ENCODE measurements at regions not wholly inside any gene's neighbourhood (a gene's known extent, or its start where the extent isn't known, plus 50 kb on each side); places are given as distances from the start of the nearest gene placed in this dataset.

DNA sequence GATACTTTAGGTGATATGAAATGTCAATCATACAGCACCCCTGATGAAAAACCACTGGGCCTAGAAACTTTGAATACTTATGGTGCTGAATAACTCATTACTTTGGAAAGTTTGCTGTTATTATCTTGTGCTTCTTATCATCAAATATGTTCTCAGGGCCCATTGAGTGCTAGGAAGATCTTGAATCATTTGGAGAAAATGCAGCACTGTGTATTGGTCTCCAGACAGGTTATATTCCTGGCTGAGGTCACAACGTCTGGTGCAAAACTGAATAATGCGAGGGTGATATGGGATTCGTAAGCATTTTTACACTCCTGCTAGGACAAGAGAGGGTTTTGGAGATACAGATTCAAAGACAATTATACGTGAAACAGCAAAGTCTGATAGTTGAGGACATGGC lies 249.4 kb upstream of the TNC start:
- intact Hi-C loops (cut with DNase I) = no loop called here
- H3K27ac ChIP-seq = no peak overlapping the region
- TF ChIP-seq, protein P1, sequence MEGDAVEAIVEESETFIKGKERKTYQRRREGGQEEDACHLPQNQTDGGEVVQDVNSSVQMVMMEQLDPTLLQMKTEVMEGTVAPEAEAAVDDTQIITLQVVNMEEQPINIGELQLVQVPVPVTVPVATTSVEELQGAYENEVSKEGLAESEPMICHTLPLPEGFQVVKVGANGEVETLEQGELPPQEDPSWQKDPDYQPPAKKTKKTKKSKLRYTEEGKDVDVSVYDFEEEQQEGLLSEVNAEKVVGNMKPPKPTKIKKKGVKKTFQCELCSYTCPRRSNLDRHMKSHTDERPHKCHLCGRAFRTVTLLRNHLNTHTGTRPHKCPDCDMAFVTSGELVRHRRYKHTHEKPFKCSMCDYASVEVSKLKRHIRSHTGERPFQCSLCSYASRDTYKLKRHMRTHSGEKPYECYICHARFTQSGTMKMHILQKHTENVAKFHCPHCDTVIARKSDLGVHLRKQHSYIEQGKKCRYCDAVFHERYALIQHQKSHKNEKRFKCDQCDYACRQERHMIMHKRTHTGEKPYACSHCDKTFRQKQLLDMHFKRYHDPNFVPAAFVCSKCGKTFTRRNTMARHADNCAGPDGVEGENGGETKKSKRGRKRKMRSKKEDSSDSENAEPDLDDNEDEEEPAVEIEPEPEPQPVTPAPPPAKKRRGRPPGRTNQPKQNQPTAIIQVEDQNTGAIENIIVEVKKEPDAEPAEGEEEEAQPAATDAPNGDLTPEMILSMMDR (IDR thresholded peaks at IDR 0.05) = no peak
- DNase-seq = no peak
- no peaks in the 10 kb centered on the region for H3K9me3 ChIP-seq
- FAIRE-seq = no peak
- no peak for ATAC-seq
- no peaks in the 10 kb centered on the region for H3K27me3 ChIP-seq
- no peak overlapping the region for H3K4me3 ChIP-seq
- no peaks in the 10 kb centered on the region for H3K36me3 ChIP-seq
- no peaks in the 10 kb centered on the region for H3K4me1 ChIP-seq
- WGBS, 2 donors = 74 to 86% methylated on average over 4 of the region's 4 CpGs

DNA sequence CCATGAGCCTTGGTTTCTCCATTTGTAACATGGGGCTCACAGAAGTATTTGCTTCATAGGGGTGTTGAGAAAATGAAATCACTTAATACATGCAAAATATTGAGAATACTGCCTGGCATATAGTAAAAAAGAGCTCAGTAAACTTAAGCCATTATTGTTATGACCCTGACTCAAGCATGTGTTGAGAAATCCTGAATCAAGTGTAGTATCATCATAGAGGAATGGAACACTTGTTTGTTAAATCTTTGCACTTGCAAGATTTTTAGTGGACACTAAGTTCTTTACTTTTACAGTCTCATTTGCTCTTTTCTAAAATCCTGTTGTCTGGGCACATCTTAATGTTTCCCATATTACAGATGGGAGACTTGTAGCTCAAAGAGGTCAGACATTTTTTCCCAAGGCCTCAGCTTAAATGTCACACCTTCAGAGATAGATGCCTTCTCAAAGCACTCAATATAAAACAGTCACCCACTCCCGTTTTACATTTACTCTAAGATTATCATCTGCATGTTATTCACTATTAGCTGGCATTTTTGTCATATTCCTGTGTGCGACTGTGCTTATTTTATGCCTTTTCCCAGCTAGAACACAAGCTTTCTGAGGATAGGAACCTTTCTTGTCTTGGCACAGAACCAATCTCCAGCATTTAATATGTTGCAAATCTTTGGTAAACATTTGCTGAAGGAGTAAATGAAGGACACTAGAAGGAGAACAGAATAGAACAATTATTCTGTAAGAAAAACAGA lies 250.0 kb upstream of the TNC start:
- no peak for DNase-seq
- WGBS, 2 donors = 56 to 64% methylated on average over 2 of the region's 2 CpGs
- no peak for ATAC-seq
- intact Hi-C loops (cut with DNase I) = no loop called here
- no peaks in the 10 kb centered on the region for H3K9me3 ChIP-seq
- H3K36me3 ChIP-seq = no peaks in the 10 kb centered on the region
- no peak overlapping the region for H3K4me3 ChIP-seq
- FAIRE-seq = no peak
- H3K27me3 ChIP-seq = no peaks in the 10 kb centered on the region
- TF ChIP-seq, protein P1 (IDR thresholded peaks at IDR 0.05) = no peak
- no peaks in the 10 kb centered on the region for H3K4me1 ChIP-seq
- no peak overlapping the region for H3K27ac ChIP-seq

GRCh38 chr9:115369322-115369957 lies 251.5 kb upstream of the TNC start:
- FAIRE-seq = no peak
- DNase-seq = no peak
- WGBS, 2 donors = 39 to 52% methylated on average over 5 of the region's 5 CpGs

DNA sequence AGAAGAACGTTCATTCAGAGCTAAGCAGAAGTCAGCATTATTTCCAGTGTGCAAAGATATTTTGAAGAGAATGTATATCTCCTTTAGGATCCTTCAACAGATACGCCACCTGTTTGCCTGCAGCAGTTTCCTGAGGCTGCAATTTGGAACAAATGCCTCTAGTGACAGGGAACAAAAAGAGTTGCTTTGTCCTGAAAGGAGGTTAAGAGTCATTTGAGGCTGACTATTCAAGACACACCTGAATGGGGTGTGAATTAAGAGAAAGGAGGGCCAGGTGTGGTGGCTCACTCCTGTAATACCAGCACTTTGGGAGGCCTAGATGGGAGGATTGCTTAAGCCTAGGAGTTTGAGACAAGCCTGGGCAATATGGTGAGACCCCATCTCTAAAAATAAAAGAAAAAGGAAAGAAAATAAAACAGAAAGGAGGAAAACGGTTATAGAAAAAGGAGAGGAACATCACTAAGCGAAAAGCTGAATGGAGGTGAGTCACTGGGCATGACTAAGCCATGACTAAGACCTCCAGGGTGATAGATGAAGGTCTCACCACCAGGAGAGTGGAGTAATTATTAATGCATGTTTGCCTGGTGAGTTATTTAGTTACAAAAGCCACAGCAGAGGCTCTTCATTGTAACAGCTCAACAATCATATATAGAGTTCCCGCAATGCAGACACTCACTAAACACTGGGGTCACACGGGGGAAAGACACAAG lies 255.2 kb upstream of the TNC start:
- Histone ChIP-seq H3K4me3 (no peak overlapping the region), H3K27ac (peak overlapping the region in 2 of 4 donors; percentile 38 to 47), H3K36me3 (no peaks in the 10 kb centered on the region), H3K9me3 (no peaks in the 10 kb centered on the region), H3K4me1 (no peaks in the 10 kb centered on the region), H3K27me3 (no peaks in the 10 kb centered on the region)
- intact Hi-C loops (cut with DNase I) = no loop called here
- peak; percentile 41 to 93 (median 76) for ATAC-seq
- no peak for FAIRE-seq
- 36 to 44% methylated on average over 6 of the region's 6 CpGs for WGBS, 2 donors
- TF ChIP-seq, protein P1 (IDR thresholded peaks at IDR 0.05) = no peak
- peak in 1 of 6 donors; percentile 26 for DNase-seq

More at GRCh38 chr9:115369322-115369957, 251.5 kb upstream of the TNC start:
- H3K9me3 ChIP-seq = no peaks in the 10 kb centered on the region
- ATAC-seq = no peak
- no peaks in the 10 kb centered on the region for H3K27me3 ChIP-seq
- H3K27ac ChIP-seq = no peak overlapping the region
- no peak overlapping the region for H3K4me3 ChIP-seq
- no peaks in the 10 kb centered on the region for H3K4me1 ChIP-seq
- intact Hi-C loops (cut with DNase I) = no loop called here
- TF ChIP-seq, protein P1 (IDR thresholded peaks at IDR 0.05) = no peak
- H3K36me3 ChIP-seq = no peaks in the 10 kb centered on the region
